Vagina (tissue), 2 donors: ENCODE measurements at regions not wholly inside any gene's neighbourhood (a gene's known extent, or its start where the extent isn't known, plus 50 kb on each side); places are given as distances from the start of the nearest gene placed in this dataset.

Source experiments
- POLR2A ChIP-seq, 2 donors: fragments of 450-650 bp; IDR thresholded peaks; one replicate each; pipeline ENCODE4 v1.6.1; 2017; ENCODE audit warnings: antibody characterized with exemption in 2 of 2, mild to moderate bottlenecking in 2 of 2, moderate library complexity in 2 of 2
- POLR2AphosphoS5 ChIP-seq, 2 donors: sonication (generic); formaldehyde crosslinking; IDR thresholded peaks; one replicate each; pipeline ENCODE4 v1.9.0; 2017; ENCODE audit warnings: antibody characterized with exemption in 2 of 2, mild to moderate bottlenecking in 2 of 2, low read depth in 1 of 2; ENCODE audit not compliant: insufficient read depth in 1 of 2
- TF ChIP-seq, protein P1 (sequence below), 3 experiments: fragments of 450-650 bp in 2 of 3; fragments of 200-600 bp in 1 of 3; sonication (generic) in 1 of 3; IDR thresholded peaks; one replicate each; pipeline ENCODE4 v1.5.1; 2017 to 2019; ENCODE audit warnings: antibody characterized with exemption in 3 of 3, mild to moderate bottlenecking in 2 of 3, moderate library complexity in 2 of 3

GRCh38 chr10:31614611-31615010, 295.6 kb downstream of the ZEB1 start:
- TF ChIP-seq, protein P1, sequence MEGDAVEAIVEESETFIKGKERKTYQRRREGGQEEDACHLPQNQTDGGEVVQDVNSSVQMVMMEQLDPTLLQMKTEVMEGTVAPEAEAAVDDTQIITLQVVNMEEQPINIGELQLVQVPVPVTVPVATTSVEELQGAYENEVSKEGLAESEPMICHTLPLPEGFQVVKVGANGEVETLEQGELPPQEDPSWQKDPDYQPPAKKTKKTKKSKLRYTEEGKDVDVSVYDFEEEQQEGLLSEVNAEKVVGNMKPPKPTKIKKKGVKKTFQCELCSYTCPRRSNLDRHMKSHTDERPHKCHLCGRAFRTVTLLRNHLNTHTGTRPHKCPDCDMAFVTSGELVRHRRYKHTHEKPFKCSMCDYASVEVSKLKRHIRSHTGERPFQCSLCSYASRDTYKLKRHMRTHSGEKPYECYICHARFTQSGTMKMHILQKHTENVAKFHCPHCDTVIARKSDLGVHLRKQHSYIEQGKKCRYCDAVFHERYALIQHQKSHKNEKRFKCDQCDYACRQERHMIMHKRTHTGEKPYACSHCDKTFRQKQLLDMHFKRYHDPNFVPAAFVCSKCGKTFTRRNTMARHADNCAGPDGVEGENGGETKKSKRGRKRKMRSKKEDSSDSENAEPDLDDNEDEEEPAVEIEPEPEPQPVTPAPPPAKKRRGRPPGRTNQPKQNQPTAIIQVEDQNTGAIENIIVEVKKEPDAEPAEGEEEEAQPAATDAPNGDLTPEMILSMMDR (IDR thresholded peaks at IDR 0.05) = no peak
- TF ChIP-seq POLR2AphosphoS5 (IDR thresholded peaks at IDR 0.05; ENCODE audit: insufficient read depth in 1 of 2, low read depth in 1 of 2) (no peak), POLR2A (IDR thresholded peaks at IDR 0.05) (no peak)
